COR-L47 (cell line): ENCODE measurements at regions not wholly inside any gene's neighbourhood (a gene's known extent, or its start where the extent isn't known, plus 50 kb on each side); places are given as distances from the start of the nearest gene placed in this dataset.

Experiments used
- DNase-seq: peaks from one replicate; lab custom pipeline; 2025; lab: John Stamatoyannopoulos, UW

DNA sequence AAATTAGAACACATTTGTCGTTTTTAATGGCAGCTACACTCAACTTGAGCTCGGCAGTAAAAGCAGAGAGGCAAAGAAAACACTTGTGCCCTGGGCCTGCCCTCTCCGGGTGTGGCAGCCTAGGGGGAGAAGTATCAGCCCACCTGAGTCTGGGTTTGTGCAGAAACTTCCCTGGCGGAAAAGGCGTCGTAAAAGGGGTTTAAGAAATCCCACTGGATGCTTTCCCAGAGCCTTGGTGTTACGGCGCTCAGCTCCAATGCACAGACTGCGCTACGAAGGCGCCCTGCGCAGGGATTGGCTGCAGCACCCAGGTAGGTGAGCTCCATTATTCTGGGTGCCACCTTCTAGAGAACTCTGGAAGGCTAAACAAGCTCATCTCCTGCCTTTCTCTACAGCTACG lies 461.5 kb upstream of the NR2F2 start:
- DNase-seq, result no peak

DNA sequence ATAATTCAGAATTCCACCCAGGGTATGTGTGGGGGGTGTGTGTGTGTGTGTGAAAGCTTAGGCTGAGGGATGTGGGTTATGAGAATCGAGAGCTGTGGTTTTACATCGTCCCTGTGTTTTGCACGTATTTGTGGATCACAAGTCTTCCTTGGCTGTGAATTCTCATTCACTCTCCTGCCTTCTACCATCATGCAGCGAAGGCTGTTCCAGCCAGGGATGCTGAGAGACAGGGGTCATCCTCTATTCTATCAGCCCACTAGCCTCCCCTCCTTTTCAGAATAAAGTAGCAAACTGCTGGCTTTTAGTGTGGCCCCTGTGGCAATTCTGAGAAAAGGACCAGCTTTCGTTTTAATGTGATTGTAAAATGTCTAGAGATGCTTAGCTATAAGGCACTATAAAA lies 460.6 kb upstream of the NR2F2 start:
- DNase-seq, result no peak

DNA sequence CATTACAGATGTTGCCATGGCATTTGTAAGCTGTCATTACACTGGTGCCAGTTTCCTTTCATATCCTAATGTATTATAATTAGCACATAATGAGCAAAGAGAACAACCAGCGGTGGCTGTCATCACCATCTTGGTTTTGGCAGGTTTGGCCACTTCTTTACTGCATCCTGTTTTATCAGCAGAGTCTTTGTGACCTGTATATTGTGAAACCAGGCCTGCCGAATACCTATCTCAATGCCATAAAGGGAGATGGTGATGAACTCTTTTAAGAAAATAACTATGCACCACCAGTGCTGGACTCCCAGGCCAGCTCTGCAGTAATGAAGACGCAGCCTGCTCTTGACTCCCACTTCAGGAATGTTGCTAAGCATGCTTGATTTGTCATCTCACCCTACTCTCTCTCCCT lies 458.1 kb upstream of the NR2F2 start:
- DNase-seq, result no peak

DNA sequence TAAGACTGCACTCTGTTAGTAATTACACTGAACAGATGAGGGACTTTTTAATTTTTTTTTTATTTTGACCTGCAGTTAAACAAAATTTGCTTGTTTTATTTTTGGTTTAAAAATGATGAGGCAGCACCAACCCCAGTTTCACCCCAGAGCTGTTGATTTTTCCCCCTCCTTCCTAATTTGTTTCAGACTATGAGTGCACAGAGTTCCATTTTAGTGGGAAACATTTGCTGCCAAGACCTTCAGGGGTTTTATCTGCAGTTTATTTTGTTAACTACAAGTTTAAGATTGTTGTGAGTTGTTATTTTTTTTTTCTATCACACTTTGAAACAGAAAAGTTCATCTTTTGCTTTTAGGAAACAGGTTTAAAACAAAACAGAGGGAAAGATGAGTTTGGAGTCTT lies 455.9 kb upstream of the NR2F2 start:
- no peak for DNase-seq

DNA sequence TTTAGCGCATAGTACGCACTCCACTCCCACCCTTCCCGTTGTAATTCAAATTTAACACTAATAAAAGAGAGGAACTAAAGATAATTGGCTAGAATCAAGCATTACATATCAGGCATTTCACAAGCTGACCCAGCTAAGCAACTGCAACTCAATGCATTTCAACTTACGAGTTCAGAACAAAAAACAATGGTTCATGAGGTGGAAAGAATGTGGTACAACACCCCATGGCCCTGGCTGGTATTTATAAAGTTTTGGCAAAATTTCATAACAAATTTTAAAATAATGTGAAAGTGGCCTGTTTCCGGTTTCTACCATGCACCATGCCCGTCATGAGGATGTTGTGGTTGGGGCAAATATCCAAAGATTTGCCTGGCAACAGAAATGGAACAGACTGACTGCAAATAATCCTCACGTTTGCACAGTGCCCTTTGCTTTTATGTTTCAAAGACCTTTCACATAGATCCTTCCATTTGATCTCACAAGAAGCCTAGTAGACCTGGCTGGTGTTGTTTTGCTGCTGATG lies 455.3 kb upstream of the NR2F2 start:
- DNase-seq, result no peak

DNA sequence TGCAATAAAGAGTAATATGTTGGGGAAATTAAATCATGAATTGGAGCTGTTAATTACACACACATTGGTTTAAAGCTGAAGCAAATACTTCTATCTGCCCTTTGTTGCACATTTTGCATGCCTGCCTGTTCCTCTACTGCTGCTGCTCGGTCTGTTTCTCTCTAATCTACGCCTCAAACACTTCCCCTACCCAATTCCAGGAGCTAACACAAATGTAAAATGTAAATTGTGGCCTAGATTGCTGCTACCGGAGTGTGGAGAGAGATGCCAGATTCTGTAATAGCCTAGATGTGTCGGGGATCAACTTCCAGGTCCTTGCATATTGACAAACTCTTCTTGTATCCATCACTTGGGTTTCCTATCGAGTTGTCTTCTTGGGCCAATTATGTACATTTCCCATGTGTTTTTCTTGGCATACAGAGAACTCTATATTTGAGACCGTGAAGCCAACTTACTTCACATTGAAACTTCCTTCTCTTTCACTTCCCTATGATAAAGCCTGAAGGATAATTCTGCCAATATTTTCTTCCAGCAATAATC lies 450.4 kb upstream of the NR2F2 start:
- DNase-seq, result no peak

DNA sequence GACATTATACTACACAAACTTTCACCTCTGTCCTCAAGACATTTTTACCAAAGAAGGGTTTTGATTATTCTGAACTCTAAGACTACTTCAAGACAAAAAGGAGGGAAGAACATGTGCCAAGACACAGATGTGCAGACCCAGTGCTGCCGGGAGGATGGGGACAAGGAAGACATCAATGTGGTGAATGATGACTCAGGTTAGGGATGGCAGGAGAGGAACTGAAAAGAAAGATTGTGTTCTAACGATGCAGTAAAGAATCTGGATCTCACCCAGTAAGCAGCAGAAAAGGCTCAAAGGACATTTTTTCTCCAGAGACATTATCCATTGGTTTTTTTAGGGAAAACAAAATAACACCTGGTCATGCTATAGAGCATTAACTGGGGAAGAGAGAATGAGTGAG lies 449.9 kb upstream of the NR2F2 start:
- DNase-seq, result no peak

DNA sequence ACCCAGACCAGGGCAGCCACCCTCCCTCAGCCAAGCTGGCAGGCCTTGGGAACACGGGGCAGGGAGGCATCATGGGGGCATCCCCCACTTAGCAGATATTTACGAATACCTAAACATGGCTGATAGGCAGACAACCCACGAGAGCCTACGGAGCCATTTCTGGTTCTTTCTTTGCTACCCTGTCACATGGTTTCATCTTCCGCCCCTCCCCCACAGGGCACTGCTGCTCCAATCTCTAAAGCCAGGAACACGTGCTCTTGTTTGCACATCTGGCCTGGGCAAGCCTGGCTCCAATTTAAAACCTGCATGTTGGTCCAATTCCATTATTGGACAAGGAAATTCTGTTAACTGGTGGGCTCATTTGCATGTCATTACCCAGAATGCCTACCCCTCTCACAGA lies 447.4 kb upstream of the NR2F2 start:
- no peak for DNase-seq

DNA sequence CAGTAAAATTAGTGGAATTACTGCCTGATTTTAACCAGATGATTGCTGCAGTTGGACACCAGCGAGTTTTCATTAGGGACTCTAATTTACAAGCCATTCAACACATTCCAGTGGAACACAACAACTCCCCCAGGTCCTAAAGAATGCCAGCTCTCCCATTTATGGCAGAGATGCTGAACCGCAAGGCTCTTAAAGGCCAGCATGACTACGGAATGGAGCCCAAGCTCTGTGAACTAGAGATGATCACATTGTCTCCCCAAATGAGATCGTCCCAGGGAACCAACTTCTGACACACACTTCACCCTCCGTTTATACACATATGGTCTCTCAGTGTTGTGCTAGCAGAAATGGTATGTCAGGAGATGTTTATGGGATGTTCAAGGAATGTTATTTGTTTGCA lies 446.2 kb upstream of the NR2F2 start:
- no peak for DNase-seq

DNA sequence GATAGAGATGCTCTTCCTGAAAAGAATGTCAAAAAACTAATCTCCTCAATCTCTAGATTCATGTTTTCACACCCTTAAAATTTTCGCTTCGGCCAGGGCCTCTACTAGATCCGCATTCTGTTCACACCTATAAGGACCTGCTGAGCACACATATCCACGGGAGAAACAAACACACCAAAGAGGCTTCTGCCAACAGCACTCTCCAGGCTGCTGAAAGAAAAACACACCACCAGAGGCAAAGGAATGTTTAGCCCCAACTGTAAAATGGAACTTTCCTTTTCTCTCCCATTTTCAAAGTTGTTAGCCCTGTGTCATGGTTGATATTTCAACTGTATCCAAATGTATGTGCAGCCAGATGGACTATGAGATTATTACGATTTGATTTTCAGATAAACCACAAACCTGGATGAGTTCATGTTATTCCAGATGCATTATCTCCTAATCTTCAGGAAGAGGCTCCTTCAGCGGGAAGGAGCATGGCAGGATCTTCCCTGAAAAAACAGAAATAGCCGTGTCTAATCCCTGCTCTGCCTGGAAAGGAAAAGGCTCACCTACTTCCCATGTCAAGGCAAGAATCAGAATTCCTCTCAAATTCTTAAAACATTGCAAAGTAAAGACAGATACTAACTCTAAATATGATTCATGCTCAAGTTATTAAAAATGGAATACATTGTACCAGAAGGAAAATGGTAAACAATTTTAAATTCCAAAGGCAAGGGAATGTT lies 442.7 kb upstream of the NR2F2 start:
- DNase-seq, result no peak

DNA sequence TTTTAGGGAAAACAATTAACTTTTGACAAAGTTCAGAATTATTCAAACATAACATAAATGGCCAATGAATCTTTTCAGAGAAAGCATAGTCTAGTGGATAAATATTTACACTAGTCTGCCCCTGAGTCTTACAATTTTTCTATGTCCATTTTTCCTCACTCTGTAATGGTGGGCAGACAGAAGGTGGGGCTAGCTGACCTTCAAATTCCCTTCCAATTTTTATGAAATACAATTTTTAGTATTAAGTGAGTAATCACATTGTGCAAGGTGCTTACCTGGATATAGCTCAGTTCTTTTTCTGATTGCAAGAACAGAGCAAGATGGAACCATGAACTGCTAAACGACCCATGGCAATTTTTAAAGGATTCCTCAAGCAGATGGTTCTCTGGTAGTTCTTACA lies 441.7 kb upstream of the NR2F2 start:
- no peak for DNase-seq

DNA sequence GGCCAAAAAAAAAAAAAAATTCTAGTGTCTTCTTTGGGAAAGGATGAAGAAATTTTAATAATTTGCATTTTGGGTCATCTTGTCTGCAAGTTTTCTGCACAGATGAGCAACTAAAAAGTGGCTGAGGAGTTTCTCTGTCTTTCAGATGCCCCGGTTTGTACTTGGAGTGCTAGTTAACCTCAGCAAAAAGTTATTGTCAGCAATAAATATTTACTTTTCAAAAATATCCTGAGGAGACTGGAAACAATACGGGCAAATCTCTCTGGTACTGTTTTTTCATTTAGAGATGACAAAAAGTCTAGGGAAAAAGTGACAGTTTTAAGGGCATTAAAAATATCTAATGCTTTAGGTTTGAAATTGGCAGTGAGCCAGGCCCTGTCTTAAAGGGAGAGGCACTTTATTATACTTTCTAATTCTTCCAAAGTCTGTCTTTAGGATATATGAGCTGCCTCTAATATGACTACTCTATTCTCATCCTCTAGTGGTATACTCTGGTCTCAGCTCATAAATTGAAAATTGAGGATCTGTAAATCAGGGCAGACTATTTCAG lies 436.0 kb upstream of the NR2F2 start:
- no peak for DNase-seq

DNA sequence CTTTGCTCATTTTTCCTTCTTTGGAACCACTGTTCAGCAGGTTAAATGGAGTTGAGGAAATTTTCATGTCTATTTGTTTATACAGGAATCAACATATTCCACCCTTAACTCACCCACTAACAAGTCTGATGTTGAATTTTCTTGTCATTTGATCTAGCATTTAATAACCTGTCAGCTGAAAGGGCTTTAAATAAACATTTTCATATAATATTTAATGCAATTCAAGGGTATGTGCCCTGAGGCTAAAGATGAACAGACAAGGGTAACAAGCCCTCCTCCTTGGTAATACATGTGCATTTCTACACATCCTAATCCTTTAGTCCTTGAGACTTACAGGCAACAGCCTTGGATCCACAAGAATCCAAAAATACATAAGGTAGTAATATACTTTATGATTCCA lies 435.0 kb upstream of the NR2F2 start:
- DNase-seq, result no peak

DNA sequence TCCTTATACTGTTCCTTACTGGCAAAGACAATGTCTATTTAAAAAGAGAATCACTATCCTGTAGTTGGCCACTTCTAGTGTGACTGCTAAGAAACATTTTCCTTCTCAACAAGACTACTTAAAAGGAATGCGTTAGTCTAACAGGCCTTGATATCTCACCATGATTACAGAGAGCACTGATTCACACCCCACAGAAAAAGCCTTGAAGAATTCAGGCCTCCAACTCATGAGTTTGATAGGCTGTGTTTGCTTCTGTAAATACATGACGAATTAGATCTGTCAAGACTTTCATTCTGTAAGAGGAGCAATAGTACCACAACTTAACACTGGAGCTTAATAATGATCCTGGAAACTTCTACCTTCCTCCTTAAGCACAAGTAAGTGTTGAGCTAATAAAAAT lies 432.8 kb upstream of the NR2F2 start:
- no peak for DNase-seq

DNA sequence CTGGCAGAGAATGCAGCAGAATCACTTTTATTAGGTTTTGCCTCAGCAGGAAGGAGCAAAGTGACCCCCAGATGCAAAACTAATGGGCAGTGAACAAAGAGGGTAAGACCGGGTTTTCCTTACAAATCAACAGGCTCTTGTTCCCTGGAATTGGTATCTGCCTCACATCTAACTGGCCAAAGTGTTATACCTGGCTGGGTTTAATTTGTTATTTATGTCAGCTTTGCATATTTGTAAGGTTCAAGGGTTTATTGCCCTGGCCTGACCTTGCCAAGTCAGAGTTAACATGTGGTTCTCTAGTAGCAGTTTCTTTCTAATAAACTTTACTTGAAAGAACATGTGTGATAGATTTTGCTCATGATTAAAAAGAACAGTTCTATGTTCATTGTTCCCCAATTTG lies 431.7 kb upstream of the NR2F2 start:
- DNase-seq, result no peak

DNA sequence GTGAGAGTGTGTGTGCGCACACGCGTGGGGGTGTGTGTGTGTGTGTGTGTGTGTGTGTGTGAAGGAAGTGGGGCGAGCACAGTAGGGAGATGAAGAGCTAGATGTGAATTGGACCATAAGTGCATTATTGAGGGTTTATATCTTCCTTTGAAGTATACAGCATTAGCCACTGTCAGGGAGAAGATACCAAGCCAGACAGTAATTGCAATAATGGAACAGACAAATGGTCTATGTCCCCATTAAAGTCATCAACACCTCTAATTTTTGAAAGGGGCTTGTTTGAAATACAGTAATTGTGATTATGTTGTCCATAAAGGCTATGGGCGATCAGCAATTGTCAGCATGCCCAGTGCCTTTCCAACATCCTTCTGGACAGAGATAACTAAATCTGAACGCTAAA lies 429.2 kb upstream of the NR2F2 start:
- DNase-seq, result no peak

DNA sequence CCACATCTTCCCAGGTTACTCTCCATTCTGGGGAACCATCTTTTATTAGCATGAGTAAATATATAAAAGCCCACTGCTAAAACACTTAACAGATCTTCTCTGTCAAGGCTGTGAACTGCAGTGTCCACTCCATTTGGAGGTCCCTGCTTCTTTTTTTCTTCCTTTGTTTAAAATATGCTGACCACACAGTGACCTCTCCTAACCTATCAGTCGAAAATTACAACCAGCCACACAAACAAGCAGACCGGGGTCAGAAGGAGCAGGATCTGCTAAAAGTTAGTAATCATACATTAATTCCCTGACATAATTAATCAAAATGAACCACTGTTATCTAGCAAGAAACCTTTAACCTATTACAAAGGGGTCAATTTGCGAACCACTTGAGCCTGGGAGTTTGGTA lies 427.9 kb upstream of the NR2F2 start:
- no peak for DNase-seq

DNA sequence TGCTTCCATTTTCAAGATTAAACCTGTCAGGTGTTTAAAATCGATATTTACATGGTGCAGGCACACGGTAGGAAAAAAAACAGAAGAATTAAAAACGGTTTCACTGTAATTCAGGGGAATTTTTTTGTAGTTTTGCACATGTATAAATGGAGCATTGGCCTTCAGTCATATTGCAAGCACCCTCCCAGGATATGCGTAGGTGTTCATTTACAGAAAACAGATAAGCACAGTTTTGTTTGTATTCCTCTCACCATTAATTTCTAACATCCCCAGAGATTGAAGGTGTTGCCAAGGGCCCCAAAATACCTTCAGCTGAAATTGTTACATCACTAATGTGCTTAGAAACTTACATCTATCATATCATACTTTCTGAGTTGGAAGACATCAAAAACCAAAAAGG lies 427.1 kb upstream of the NR2F2 start:
- DNase-seq, result no peak

DNA sequence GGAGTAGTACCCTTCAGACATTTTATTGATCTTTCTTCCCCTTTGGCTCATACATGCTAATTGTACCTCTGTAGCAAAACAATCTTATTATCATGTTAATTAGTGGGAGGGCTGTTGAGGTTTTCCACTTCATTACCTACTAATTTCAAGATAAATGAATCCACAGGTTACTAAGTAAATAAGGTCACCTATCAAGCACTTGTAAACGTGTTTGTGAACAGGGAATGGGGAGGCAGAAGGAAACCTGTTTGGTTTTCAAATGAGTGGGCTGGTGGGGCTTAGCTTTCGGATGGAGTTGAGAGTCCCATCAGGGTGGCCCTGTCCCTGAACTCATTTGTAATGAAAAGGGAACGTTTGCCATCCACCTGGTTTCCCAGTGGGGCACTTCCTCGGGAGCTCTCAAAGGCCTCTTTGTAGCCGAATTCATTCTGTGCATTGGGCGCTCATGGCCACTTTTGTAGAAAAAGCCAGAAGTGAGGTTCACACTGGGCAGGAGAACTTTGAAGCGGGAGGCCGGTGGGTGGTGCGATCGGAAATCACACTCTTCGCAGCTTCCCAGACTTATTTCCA lies 419.8 kb upstream of the NR2F2 start:
- DNase-seq, result peak; percentile 7

DNA sequence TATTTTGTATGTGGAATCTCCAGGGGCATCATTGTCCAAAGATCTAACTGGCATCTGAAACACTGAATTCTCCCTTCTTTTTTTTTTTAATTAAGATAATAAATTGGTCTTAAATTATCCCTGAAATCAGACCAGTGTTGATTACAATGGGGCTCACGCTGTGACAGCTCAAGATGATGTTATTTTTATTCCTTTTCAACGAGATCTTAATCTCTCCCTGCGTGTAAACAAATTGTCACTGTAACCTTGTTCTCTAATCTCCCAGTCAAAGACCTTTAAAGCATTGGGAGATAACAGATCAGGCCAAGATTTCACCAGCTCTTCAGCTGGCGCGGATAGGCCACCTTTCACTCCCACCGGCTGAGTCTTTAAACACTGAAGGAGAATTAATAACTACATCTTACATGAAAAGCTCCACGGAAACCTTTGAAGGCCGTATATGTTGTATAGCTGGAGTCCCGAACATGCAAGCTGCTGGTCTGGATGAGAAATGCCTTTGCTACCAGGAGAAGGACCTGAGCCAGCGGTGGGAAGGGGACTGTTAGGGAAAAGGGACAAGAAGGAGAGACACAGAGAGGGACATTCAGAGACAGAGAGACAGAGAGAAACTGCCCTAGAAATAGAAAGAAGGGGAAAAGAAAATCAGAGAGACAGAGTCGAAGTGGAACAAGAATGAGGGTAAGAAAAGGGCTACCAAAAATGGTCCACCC lies 418.8 kb upstream of the NR2F2 start:
- no peak for DNase-seq

DNA sequence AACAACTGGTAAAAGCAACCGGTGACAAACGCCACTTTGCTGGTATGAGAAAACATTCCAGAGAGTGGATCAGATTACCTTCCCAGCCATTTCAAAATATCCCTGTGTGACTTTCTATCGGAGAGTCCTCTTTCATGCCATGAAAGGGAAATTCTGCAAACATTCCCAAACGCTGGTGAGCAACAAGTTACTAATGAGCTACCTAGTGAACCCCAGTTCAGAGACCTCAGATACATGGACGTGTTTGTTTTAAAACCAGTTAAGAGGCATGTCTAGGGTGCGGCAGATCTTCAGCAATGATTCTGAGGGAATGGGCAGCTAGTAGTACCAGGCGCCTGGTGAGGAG lies 418.2 kb upstream of the NR2F2 start:
- no peak for DNase-seq

DNA sequence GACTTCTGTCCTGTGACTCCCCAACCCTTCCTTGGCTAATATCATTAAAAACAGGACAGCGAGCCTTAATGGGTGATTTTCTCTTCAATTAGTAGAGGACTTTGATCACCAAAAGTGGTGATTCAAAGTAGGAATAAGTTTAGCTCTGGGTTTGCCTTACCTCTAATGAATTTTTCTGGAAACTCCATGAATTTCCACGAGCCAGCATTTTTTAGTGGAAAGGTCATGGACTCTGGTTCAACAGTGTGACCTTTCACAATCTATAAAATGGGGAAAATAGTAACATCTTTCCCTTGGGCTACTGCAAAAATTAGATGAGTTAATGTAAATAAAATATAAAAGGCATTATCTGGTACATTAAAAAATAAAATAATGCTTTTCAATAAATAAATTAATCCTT lies 417.8 kb upstream of the NR2F2 start:
- no peak for DNase-seq

DNA sequence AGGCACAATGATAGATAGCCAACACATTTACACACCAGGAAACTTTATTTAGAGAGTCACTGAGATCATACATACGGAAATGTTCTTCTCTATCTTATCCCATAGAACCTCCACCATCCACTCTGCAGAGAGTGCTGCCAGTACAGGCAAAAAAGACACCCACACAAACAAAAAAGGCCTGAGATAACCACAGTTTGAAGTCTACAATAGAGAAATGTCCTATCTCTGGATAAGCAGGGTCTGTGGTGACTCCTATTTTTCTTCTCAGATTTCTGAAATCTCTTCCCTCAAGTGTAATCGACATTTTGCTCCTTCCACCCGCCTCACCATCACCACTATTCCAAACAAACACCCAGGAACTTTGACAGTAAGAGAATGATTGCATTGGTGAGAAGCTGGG lies 413.9 kb upstream of the NR2F2 start:
- DNase-seq, result no peak
